Testis (tissue), 2 donors: ENCODE measurements at regions not wholly inside any gene's neighbourhood (a gene's known extent, or its start where the extent isn't known, plus 50 kb on each side); places are given as distances from the start of the nearest gene placed in this dataset.
A peak's percentile ranks its signal among the peaks of the same experiment; 100 is the strongest.

Experiments used
- DNase-seq: peaks from one replicate; pipeline ENCODE4 v3.0.0-alpha.2; 2019
- H3K27ac ChIP-seq, 2 donors: fragments of 200-600 bp; sonication (generic); one replicate each; pipeline ENCODE4 v1.5.1; 2019
- H3K27me3 ChIP-seq: fragments of 200-600 bp; sonication (generic); one replicate; pipeline ENCODE4 v1.5.1; 2019
- H3K36me3 ChIP-seq: fragments of 200-600 bp; sonication (generic); one replicate; pipeline ENCODE4 v1.5.1; 2017; ENCODE audit warnings: low read depth; ENCODE audit errors: missing control alignments
- H3K4me1 ChIP-seq: fragments of 200-600 bp; sonication (generic); one replicate; pipeline ENCODE4 v1.5.1; 2019
- H3K4me3 ChIP-seq, 2 donors: fragments of 200-600 bp; sonication (generic); one replicate each; pipeline ENCODE4 v1.5.1; 2017 to 2019
- H3K9me3 ChIP-seq: fragments of 200-600 bp; sonication (generic); one replicate; pipeline ENCODE4 v1.5.1; 2017
- POLR2A ChIP-seq: fragments of 450-650 bp; IDR thresholded peaks from one replicate; pipeline ENCODE4 v1.6.1; 2017; ENCODE audit warnings: antibody characterized with exemption, mild to moderate bottlenecking, moderate library complexity
- WGBS, 2 donors: methylation state at CpG; one replicate each; pipeline ENCODE4 v1.1.5; 2018; 5-methylcytosine and 5-hydroxymethylcytosine counted together
- intact Hi-C: fragments of 100-400 bp; cut with DNase I; formaldehyde crosslinking; loops from one replicate; pipeline ENCODE4 v1.15.1; 2023; ENCODE audit warnings: low total_unique reads
- TF ChIP-seq, protein P1 (sequence below), 3 experiments: fragments of 450-650 bp in 2 of 3; fragments of 200-600 bp in 1 of 3; sonication (generic) in 1 of 3; IDR thresholded peaks; one replicate each; pipeline ENCODE4 v1.5.1; 2016 to 2019; ENCODE audit warnings: antibody characterized with exemption in 3 of 3, mild to moderate bottlenecking in 2 of 3, moderate library complexity in 1 of 3

DNA sequence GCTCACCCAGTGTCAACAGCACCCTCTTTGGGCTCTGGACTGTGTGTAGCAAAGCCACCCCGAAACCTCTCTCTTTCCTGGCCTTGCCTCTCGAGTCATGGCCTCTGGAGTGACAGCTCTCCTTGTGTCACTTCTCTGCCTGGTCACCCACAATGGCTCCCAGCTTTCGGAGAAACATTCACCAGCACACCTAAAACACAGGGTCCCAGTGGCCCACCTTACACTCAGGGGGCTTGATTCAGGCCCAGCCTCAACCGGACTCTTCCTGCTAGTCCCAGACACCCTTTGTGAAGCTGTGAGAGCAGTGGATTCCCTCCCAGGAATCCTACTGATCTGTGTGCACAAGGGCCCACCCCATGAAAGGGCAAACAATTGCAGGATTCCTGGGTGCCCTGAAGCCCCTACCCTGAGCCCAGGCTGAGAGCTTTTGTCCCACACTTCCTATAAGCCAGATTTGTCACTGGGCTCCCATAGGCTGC lies 137.2 kb upstream of the HAAO start:
- peaks cover 72% of the 10 kb centered on the region for H3K4me1 ChIP-seq
- no peak overlapping the region for H3K4me3 ChIP-seq
- TF ChIP-seq, protein P1, sequence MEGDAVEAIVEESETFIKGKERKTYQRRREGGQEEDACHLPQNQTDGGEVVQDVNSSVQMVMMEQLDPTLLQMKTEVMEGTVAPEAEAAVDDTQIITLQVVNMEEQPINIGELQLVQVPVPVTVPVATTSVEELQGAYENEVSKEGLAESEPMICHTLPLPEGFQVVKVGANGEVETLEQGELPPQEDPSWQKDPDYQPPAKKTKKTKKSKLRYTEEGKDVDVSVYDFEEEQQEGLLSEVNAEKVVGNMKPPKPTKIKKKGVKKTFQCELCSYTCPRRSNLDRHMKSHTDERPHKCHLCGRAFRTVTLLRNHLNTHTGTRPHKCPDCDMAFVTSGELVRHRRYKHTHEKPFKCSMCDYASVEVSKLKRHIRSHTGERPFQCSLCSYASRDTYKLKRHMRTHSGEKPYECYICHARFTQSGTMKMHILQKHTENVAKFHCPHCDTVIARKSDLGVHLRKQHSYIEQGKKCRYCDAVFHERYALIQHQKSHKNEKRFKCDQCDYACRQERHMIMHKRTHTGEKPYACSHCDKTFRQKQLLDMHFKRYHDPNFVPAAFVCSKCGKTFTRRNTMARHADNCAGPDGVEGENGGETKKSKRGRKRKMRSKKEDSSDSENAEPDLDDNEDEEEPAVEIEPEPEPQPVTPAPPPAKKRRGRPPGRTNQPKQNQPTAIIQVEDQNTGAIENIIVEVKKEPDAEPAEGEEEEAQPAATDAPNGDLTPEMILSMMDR (IDR thresholded peaks at IDR 0.05), result no peak
- TF ChIP-seq POLR2A, result no peak
- H3K27me3 ChIP-seq, result no peaks in the 10 kb centered on the region
- peak overlapping the region; percentile 12 to 81 for H3K27ac ChIP-seq
- no peaks in the 10 kb centered on the region for H3K9me3 ChIP-seq
- intact Hi-C loops, result no loop called here
- no peaks in the 10 kb centered on the region for H3K36me3 ChIP-seq
- DNase-seq, result no peak
- WGBS, 2 donors, result 71 to 90% methylated on average over 1 to 4 of the region's 4 CpGs

DNA sequence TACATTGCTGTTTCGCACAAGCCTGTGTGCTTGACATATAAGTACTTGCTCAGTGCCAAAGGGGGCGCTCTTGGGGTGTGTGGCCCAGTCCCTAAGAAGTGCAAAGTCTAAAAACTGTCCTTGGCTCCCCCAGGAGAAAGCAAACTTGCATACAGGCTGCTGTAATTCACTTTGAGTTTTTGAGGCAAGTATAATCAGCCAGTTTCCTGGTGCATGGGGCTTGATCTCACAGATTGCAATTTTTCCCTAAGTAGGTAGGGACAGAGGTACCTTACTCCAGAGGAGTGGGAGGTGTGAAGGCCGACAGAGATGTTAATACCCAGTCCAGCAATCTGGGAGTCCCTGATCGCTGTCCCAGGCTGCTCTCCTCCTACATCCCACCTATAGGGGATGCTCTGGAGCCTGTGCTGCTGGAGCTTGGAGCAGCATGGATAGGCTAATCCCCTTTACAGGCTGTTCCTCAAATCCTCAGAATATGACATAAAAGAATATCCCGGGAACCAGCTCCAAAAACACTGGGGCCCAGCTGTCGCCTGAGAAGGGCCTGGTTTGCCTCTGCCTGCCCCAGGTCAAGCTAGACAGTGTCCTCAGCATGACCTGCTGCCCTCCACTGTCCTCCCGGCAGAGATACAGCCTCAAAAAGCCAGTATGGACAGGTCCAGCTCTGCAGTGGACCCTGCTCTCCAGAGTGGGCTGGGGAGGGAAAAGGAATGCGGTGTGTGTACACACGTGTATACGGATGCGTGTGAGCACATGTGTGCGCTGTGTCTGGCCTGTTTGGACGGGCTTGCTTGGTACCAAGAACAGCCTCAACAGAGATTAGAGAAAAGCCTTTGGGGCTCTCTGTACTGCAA lies 136.5 kb upstream of the HAAO start:
- no peak for DNase-seq
- Histone ChIP-seq H3K4me1 (peaks cover 74% of the 10 kb centered on the region), H3K36me3 (no peaks in the 10 kb centered on the region), H3K9me3 (no peaks in the 10 kb centered on the region), H3K4me3 (no peak overlapping the region), H3K27me3 (no peaks in the 10 kb centered on the region), H3K27ac (peak overlapping the region; percentile 48 to 81)
- 62 to 68% methylated on average over 10 to 13 of the region's 13 CpGs for WGBS, 2 donors
- intact Hi-C loops, result no loop called here
- TF ChIP-seq, protein P1 (IDR thresholded peaks at IDR 0.05), result peak in 1 of 3 experiments; percentile 24
- TF ChIP-seq POLR2A, result no peak

DNA sequence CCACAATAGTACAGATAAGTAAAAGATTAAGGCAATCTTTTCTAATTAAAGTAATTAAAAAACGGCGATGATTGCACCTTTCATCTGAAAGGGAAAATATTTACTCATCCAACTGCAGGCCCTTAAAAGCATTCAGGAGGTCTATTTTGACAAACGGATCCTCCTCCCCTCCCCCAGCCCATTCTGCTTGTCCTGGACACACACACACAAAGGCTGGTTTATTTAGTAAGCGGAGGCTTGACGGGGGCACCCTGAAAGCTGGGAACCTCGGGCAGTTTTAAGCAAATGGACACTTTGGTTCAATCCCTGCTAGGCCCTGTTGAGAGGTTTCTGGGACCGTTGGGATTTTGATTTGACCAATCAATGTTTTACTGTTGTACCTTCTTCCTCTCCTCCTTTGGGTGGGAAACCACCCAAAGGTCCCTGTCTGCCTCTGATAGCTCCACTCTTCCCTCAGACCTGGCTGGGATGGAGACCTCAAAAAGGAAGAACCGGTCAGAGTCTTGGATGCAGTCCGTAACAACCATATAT lies 135.8 kb upstream of the HAAO start:
- peaks cover 78% of the 10 kb centered on the region for H3K4me1 ChIP-seq
- no peak for DNase-seq
- 37 to 41% methylated on average over 9 of the region's 9 CpGs for WGBS, 2 donors
- TF ChIP-seq, protein P1 (IDR thresholded peaks at IDR 0.05), result no peak
- no peak for TF ChIP-seq POLR2A
- H3K27me3 ChIP-seq, result no peaks in the 10 kb centered on the region
- peak overlapping the region; percentile 48 to 81 for H3K27ac ChIP-seq
- H3K4me3 ChIP-seq, result no peak overlapping the region
- H3K36me3 ChIP-seq, result no peaks in the 10 kb centered on the region
- no peaks in the 10 kb centered on the region for H3K9me3 ChIP-seq
- intact Hi-C loops, result no loop called here

DNA sequence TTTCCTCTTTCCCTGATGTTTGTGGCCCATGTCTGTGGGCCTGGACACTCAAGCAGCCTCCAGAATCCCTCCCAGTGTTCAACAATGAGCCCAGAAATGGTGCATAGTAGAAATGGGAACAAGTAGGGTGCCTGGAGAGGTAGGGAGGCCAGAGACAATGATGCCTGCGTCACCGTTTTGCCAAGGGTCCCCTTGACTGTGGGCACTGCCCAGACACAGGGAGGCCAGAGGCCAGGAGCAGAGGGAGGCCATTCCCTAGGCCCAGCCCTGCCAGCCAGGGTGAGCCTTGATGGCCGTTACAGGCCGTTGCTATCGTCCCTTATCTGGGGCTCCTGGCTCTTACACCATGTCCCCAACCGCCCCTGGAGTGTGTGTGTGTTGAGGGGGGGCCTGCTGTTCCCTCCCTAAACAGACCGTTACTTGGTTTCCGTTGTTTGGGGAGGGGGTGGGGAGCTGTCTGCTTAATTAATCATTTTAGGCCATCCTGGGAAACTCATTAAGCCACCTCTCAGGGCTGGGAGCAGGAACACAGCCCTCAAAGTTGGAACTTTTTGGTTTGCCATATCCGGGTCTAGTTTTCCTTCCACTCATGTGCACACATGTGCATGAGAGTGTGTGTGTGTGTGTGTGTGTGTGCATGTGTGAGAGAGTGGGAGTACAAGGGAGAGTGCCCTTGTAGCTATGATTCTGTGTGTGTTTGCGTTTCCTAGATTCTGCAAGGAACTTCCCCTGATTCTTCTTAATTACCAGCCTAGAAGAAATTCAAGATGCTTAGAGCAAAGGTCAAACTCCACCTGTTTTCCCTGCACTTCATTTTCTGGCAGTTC lies 135.2 kb upstream of the HAAO start:
- no peak for DNase-seq
- no peak overlapping the region for H3K4me3 ChIP-seq
- H3K4me1 ChIP-seq, result peaks cover 84% of the 10 kb centered on the region

More for the DNA sequence above, 135.2 kb upstream of the HAAO start:
- H3K36me3 ChIP-seq, result no peaks in the 10 kb centered on the region
- peak overlapping the region; percentile 48 to 81 for H3K27ac ChIP-seq
- no peaks in the 10 kb centered on the region for H3K9me3 ChIP-seq
- intact Hi-C loops, result no loop called here
- WGBS, 2 donors, result 33 to 37% methylated on average over 2 to 10 of the region's 10 CpGs
- no peaks in the 10 kb centered on the region for H3K27me3 ChIP-seq
- TF ChIP-seq POLR2A, result no peak
- TF ChIP-seq, protein P1 (IDR thresholded peaks at IDR 0.05), result no peak
